ENCODE measurements at regions not wholly inside any gene's neighbourhood (a gene's known extent, or its start where the extent isn't known, plus 50 kb on each side); places are given as distances from the start of the nearest gene placed in this dataset.
A peak's percentile ranks its signal among the peaks of the same experiment; 100 is the strongest.

DNA sequence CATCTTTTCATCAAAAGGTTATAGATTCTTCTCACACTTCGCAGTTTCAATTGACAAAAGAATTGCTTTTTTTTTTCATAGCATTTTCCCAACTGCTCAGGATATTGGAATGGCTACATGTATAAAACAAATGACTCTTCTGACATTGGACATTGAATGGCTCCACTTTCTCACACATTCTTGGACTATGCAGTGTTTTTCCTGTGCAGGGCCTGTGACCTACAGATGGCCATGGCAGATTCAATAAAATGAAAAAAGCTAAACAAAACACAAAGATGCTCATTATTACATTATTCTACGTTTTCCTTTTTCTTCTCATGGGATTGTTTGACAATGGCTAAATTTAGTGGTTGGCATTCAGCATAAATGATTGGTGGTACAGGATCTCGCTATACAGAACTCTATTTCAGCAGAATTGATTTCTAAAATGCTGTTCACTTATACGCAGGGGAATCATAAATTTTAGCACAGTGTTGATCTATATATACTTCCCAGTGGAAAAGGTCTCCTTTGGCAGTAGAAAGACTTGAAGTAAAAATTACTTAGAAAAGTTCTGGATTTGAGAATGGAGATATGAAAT lies 115.6 kb upstream of the ADAMTS5 start:
- Mint-ChIP-seq H3K27me3 (ENCODE audit: low read depth) (no peaks in the 10 kb centered on the region), H3K36me3 (ENCODE audit: low read depth) (no peaks in the 10 kb centered on the region), H3K9me3 (no peaks in the 10 kb centered on the region), H3K27ac (peak overlapping the region; percentile 20 to 72 (median 50)), H3K4me1 (peaks cover 40% of the 10 kb centered on the region), H3K4me3 (no peak overlapping the region)
- TF ChIP-seq, protein P1, sequence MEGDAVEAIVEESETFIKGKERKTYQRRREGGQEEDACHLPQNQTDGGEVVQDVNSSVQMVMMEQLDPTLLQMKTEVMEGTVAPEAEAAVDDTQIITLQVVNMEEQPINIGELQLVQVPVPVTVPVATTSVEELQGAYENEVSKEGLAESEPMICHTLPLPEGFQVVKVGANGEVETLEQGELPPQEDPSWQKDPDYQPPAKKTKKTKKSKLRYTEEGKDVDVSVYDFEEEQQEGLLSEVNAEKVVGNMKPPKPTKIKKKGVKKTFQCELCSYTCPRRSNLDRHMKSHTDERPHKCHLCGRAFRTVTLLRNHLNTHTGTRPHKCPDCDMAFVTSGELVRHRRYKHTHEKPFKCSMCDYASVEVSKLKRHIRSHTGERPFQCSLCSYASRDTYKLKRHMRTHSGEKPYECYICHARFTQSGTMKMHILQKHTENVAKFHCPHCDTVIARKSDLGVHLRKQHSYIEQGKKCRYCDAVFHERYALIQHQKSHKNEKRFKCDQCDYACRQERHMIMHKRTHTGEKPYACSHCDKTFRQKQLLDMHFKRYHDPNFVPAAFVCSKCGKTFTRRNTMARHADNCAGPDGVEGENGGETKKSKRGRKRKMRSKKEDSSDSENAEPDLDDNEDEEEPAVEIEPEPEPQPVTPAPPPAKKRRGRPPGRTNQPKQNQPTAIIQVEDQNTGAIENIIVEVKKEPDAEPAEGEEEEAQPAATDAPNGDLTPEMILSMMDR (IDR thresholded peaks at IDR 0.05; ENCODE audit: unreplicated experiment in 3 of 3) = no peak

DNA sequence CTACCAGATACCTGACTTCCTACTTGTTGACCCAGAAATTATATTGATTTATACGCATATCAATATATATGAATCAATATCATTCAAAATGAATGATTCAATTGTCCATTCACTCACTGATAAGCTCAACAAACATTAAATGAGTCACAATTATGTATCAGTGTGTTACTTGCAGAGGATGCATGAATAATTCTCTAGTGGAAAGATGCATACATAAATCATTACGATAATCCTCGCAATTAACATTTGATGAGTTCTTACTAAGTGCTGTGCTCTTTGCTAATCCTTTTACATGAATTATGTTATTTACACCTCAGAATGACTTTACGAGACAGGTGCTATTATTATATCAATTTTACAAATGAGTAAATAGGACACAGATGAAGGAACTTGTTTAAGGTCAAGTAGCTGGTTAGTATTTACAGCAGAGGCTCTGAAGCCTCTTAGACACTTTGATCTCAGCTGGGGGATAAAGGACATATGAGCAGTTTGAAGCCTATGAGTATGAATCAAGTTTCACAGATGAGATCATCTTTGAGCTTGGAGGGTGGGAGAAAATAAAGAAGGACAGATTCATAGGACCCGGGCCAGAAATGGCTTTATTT lies 112.8 kb upstream of the ADAMTS5 start:
- no peaks in the 10 kb centered on the region for H3K9me3 Mint-ChIP-seq
- H3K27ac Mint-ChIP-seq = peak overlapping the region in 2 of 3 experiments; percentile 20 to 46
- no peaks in the 10 kb centered on the region for H3K36me3 Mint-ChIP-seq (ENCODE audit: low read depth)
- TF ChIP-seq, protein P1 (IDR thresholded peaks at IDR 0.05; ENCODE audit: unreplicated experiment in 3 of 3) = no peak
- no peak overlapping the region for H3K4me3 Mint-ChIP-seq
- H3K27me3 Mint-ChIP-seq (ENCODE audit: low read depth) = no peaks in the 10 kb centered on the region
- peaks cover 30% of the 10 kb centered on the region for H3K4me1 Mint-ChIP-seq

GRCh38 chr21:27078915-27079314 lies 112.0 kb upstream of the ADAMTS5 start:
- TF ChIP-seq, protein P1 (IDR thresholded peaks at IDR 0.05; ENCODE audit: unreplicated experiment in 3 of 3) = no peak
- Mint-ChIP-seq H3K27ac (peak overlapping the region in 2 of 3 experiments; percentile 21 to 49), H3K9me3 (no peaks in the 10 kb centered on the region), H3K4me3 (no peak overlapping the region), H3K27me3 (ENCODE audit: low read depth) (no peaks in the 10 kb centered on the region), H3K36me3 (ENCODE audit: low read depth) (no peaks in the 10 kb centered on the region), H3K4me1 (peaks cover 30% of the 10 kb centered on the region)

- Mint-ChIP-seq H3K4me3 (no peak overlapping the region), H3K27me3 (ENCODE audit: low read depth) (no peaks in the 10 kb centered on the region), H3K27ac (peak overlapping the region in 2 of 3 experiments; percentile 49 to 50), H3K36me3 (ENCODE audit: low read depth) (no peaks in the 10 kb centered on the region), H3K9me3 (no peaks in the 10 kb centered on the region), H3K4me1 (peaks cover 27% of the 10 kb centered on the region)
- TF ChIP-seq, protein P1 (IDR thresholded peaks at IDR 0.05; ENCODE audit: unreplicated experiment in 3 of 3) = no peak
These were observed 110.6 kb upstream of the ADAMTS5 start for GRCh38 chr21:27077501-27077900.

DNA sequence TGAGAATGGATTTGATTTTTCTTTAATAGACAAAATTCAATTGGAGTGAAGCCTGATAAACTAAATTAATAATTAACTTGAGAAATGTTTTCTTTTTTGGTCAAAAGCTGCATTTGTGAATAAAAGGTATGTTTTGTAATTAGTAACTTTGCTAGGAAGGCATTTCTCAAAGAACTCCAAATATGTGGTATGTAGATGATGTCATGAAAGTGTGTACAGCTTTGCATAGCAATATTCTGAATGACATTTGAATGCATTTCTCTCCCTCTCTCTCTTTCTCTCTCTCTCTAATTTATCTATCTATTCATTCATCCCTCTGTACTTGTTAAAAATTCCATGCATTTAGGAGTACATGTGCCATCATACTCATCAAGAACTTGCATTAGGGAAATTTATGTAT lies 109.1 kb upstream of the ADAMTS5 start:
- no peak overlapping the region for H3K4me3 Mint-ChIP-seq
- H3K9me3 Mint-ChIP-seq = no peaks in the 10 kb centered on the region
- peak overlapping the region in 1 of 3 experiments; percentile 19 for H3K27ac Mint-ChIP-seq
- H3K4me1 Mint-ChIP-seq = peaks cover 33% of the 10 kb centered on the region
- H3K36me3 Mint-ChIP-seq (ENCODE audit: low read depth) = no peaks in the 10 kb centered on the region
- TF ChIP-seq, protein P1 (IDR thresholded peaks at IDR 0.05; ENCODE audit: unreplicated experiment in 3 of 3) = no peak
- H3K27me3 Mint-ChIP-seq (ENCODE audit: low read depth) = no peaks in the 10 kb centered on the region

Data from nephron (organoid).